GM19043 (cell line): ENCODE measurements at regions not wholly inside any gene's neighbourhood (a gene's known extent, or its start where the extent isn't known, plus 50 kb on each side); places are given as distances from the start of the nearest gene placed in this dataset.
"Not testable (repeated sequence)": the region's sequence is repeated elsewhere in the genome, so short reads cannot be mapped to it uniquely, and the experiment has no call there.

Experiments
- ATAC-seq: cut with Tn5 transposase; IDR thresholded peaks from one replicate; pipeline ENCODE4 v1.9.1; 2021; ENCODE audit warnings: low read depth; ENCODE audit not compliant: unreplicated experiment

- no peak for ATAC-seq
Observed at GRCh38 chr1:95506736-95507414, 272.9 kb downstream of the RWDD3 start.

DNA sequence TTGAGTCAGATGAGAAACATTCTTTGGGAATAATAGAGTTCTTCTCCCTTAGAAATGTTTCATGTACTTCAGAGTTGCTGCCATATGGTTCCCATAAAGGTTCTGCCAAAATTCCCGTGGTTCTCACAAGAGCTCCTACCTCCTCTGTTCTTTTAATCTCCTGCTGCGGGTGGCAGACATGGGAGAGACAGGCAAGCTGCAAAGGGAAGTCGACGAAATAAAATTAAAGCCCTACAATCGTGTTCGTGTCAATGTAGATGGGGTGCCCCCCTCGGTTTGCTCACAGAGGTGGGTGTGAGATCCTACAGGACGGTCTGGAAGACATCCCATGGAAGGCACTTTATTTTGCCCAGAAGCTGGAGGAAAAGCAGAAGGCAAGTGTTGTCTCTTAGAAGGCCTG, 276.0 kb downstream of the RWDD3 start:
- no peak for ATAC-seq

- ATAC-seq, result no peak
Observed at GRCh38 chr1:95512925-95513324, 278.9 kb downstream of the RWDD3 start.

DNA sequence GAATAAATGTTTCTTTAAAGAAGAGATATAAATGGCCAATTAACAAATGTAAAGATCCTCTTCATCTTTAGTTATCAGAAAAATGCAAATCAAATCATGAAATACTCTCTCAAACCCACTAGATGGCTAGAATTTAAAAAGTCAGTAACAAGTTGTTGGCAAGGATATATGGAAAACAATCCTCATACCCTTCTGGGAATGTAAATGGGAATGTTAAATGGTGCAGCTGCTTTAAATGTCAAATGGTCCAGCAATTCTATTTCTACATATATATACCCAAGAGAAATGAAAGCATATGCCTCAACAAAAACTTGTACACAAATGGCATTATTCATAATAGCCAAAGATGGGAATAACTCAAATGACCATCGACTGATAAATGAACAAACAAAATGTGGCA, 283.5 kb downstream of the RWDD3 start:
- no peak for ATAC-seq

DNA sequence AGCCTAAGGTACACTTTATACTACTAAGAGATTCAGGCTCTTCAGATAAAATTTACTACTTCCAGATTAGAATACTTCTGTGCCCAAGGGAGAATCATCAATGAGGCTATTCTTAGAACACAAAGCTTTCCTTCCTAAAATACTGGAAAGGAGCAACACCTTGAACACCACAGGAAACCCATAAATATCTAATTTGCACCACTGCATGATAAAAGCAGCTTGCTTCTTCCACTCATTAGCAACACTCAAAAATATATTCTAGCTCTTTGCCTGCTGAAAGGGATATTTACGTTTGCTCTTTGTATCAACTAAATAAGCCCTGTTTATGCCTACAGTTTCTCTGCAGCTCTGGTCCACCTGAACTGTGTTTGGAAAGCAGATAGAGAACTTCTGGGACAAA, 284.3 kb downstream of the RWDD3 start:
- ATAC-seq, result no peak

DNA sequence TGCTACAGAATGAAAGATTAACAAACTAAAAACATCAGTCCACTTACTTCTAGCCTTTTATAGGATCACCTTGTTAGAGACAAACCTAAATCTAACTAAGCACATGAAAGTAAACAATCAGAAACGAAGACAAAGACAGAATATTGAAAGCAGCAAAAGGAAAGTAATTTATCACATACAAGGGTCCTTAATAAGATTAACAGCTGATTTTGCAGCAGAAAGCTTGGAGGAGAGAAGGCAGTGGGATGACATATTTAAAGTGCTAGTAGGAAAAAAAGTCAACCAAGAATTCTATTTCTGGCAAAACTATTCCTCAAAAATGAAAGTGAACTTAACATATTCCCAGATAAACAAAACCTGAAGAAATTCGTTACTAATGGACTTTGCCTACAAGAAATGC, 286.4 kb downstream of the RWDD3 start:
- ATAC-seq, result no peak

- ATAC-seq, result no peak
Observed at GRCh38 chr1:95532335-95532734, 298.3 kb downstream of the RWDD3 start.

- no peak for ATAC-seq
Observed at GRCh38 chr1:95534985-95535384, 301.0 kb downstream of the RWDD3 start.

DNA sequence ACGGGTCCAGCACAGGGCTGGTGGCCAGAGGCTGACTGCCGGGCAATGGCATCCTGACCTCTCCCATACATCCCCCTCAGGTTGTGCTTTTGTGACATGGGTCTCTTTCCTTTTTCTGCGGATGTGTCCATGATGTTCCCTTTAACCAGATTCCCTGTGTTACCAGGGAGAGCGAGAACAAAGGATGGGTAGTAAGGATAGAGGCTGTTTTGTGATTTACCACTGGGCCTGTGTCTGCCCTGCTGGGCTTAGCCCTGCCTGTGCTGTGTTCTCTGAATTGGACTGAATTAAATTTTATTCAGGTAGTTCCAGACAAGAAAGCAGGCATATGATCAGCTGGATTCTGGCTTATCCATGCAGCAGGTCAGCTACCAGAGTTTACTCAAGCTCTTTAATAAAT, 301.6 kb downstream of the RWDD3 start:
- ATAC-seq, result no peak

DNA sequence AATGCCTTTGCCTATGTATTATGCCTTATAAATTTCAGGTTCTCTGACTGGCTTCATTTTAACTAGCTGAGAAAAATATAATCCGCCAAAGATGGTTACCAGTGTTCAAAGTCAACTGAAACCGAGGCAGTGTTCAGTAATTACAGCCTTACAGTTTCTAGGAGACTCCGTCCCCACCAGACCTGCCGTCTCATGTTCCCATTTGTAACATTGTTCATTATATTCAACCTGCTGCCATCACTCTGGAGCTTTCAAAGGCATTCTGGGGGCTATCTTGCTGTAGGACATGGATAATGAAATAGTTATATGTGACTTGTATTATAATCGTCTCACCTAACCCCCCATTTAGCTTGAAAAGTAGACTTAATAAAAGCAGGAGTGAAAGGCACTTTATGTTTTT, 302.5 kb downstream of the RWDD3 start:
- ATAC-seq, result no peak

- no peak for ATAC-seq
Observed at GRCh38 chr1:95537176-95537575, 303.2 kb downstream of the RWDD3 start.

DNA sequence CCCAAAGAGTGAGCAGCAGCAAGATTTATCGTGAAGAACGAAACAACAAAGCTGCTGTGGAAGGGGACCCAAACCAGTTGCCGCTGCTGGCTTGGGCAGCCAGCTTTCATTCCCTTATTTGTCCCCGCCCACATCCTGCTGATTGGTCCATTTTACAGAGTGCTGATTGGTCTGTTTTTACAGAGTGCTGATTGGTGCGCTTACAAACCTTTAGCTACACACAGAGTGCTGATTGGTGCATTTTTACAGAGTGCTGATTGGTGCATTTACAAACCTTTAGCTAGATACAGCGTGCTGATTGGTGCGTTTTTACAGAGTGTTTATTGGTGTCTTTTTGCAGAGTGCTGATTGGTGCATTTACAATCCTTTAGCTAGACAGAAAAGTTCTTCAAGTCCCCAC, 304.2 kb downstream of the RWDD3 start:
- ATAC-seq, result not testable (repeated sequence)

- no peak for ATAC-seq
Observed at GRCh38 chr1:95542936-95543335, 308.9 kb downstream of the RWDD3 start.

GRCh38 chr1:95547005-95547404, 313.0 kb downstream of the RWDD3 start:
- no peak for ATAC-seq

DNA sequence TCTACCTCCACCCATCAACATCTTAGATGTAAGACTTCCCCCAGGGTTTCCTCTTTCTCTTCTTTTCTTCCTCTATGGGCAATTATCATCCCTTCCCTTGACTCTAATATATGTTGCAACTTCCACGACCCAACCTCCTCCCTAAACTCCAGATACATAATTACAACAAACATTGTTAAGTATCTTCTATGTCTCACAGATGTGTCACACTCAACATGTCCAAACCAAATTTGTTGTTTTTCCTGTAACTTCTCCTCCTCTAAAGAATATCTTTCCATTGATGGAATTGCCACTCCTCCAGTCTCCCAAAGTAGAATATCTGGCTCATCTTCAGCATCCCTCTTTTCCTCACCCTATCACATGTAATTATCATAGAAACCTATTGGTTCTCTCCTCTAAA, 314.2 kb downstream of the RWDD3 start:
- no peak for ATAC-seq

- ATAC-seq, result no peak
Observed at GRCh38 chr1:95551201-95551600, 317.2 kb downstream of the RWDD3 start.

DNA sequence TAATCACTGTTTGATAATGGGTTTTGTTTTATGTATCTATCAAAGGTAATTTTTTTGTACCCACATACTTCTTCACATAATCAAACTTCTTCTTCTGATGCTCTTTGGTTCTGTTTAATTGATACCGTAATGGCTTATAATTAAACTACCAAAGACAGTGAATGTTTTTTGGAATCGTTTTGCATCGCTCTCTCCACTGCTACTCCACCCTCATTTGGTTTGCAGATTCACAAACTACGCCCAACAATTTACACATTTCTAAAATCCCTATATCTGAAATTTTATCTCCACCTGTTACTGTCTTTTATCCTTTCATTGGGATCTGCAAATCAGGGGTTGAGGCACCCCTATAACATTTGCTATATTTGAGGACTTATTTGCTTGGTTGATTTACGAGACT, 319.6 kb downstream of the RWDD3 start:
- ATAC-seq, result no peak

DNA sequence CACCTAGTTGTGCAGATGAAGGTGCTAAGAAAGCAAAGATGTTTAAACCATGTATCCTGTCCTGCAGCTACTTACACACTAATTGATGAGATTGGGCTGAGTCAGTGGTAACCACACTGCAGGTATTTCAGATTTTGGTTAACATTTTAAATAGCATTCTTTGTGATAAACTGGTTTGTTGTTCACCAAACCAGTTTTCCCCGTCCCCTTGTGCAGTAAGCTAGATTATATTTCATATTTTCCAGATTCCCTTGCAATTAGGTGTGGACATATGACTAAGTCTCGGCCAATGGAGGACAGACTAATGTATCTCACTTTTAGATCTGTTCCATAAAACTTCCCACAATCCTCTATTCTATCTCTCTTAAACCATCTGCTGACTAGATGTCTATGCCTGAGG, 320.4 kb downstream of the RWDD3 start:
- no peak for ATAC-seq

- no peak for ATAC-seq
Observed at GRCh38 chr1:95558791-95559190, 324.8 kb downstream of the RWDD3 start.

GRCh38 chr1:95561346-95561745, 327.3 kb downstream of the RWDD3 start:
- no peak for ATAC-seq

GRCh38 chr1:95562230-95562629, 328.2 kb downstream of the RWDD3 start:
- ATAC-seq, result no peak

DNA sequence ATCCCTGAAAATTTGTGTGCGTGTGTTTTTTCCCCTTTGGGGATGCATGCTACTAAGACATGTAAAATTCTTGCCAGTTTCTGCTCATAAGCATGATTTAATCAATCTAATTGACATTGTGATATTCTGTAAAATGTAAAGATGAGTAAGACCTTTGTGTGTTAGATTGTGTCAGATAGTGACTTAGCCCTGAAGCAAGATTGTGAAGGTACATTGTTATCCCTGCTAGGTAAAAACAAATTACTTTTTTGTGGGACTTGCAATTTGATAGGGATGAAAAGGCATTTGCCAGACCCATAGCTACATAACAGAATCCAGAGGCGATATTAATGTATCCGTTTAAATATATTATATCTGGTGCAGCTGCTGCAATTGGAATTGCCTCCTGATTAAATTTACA, 338.0 kb downstream of the RWDD3 start:
- ATAC-seq, result no peak

DNA sequence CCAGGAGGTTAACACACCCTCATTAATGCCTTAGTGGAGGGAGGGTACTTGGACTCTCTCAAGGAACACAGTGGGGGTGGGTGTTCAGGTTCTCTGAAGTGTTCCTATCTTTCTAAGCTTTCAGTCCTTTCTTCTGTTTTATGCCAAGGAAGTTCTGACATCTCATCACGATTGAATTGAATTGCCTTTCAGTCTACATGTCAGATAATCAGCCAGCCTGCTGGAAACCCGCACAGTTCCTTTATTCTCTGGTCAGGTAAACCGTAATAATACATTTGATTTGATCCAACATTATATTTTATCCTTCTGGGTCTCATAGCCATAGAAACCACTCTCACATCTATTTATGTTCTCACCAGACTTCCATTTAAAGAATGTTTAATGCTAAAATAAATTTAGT, 339.0 kb downstream of the RWDD3 start:
- ATAC-seq, result no peak
